A673 (cell line): ENCODE measurements at regions not wholly inside any gene's neighbourhood (a gene's known extent, or its start where the extent isn't known, plus 50 kb on each side); places are given as distances from the start of the nearest gene placed in this dataset.

Source experiments
- BruUV-seq: library from RNA; stranded (reverse); fragments of 400-500 nt; replicated peaks from 2 replicates; lab custom pipeline; 2021; lab: Mats Ljungman, UMichigan
- CTCF ChIA-PET: fragments of 300-600 bp; sonication (Branson Sonifier 250); formaldehyde crosslinking; loops from one replicate; lab custom pipeline; 2022; ENCODE audit warnings: antibody characterized with exemption; lab: Charles Lee
- POLR2A ChIA-PET: fragments of 300-600 bp; sonication (Branson Sonifier 250); formaldehyde crosslinking; loops from one replicate; lab custom pipeline; 2022; ENCODE audit warnings: antibody characterized with exemption; ENCODE audit not compliant: low non-redundant PET; lab: Charles Lee
- DNase-seq: peaks from one replicate; pipeline ENCODE4 v3.0.0-alpha.2; 2015; ENCODE audit warnings: low spot score
- H3K27ac ChIP-seq: fragments of 200-600 bp; sonication (generic); 2 replicates; pipeline ENCODE4 v1.5.1; 2016; ENCODE audit warnings: mixed run types, low read depth, mild to moderate bottlenecking, mixed read lengths, antibody characterized with exemption, low read length; ENCODE audit not compliant: poor library complexity, severe bottlenecking
- H3K27me3 ChIP-seq: fragments of 200-600 bp; sonication (generic); replicated peaks from 2 replicates; pipeline ENCODE4 v1.6.1; 2017; ENCODE audit warnings: mixed run types, low read depth, mild to moderate bottlenecking, mixed read lengths, antibody characterized with exemption, low read length; ENCODE audit not compliant: insufficient read depth, poor library complexity
- H3K36me3 ChIP-seq: fragments of 200-600 bp; sonication (generic); 2 replicates; pipeline ENCODE4 v1.6.1; 2016; ENCODE audit warnings: mixed run types, mild to moderate bottlenecking, mixed read lengths, antibody characterized with exemption, low read length; ENCODE audit not compliant: insufficient read depth, poor library complexity, severe bottlenecking
- H3K4me1 ChIP-seq: fragments of 200-600 bp; sonication (generic); 2 replicates; pipeline ENCODE4 v1.6.1; 2017; ENCODE audit warnings: mixed run types, mild to moderate bottlenecking, mixed read lengths, antibody characterized with exemption, low read length; ENCODE audit not compliant: insufficient read depth, poor library complexity, severe bottlenecking
- H3K4me3 ChIP-seq: fragments of 200-600 bp; sonication (generic); 2 replicates; pipeline ENCODE4 v1.5.1; 2016; ENCODE audit warnings: low read depth, mixed run types, mild to moderate bottlenecking, mixed read lengths, low read length; ENCODE audit not compliant: poor library complexity, severe bottlenecking
- H3K9me3 ChIP-seq: fragments of 200-600 bp; sonication (generic); 2 replicates; pipeline ENCODE4 v1.6.1; 2016; ENCODE audit warnings: mixed run types, low read depth, mild to moderate bottlenecking, mixed read lengths, antibody characterized with exemption, low read length; ENCODE audit not compliant: poor library complexity, severe bottlenecking
- CTCF ChIP-seq: fragments of 300-800, 200-600 bp; sonication (generic); conservative IDR thresholded peaks from 2 replicates; pipeline ENCODE4 v1.5.1; 2017; ENCODE audit warnings: low read depth, mild to moderate bottlenecking, antibody characterized with exemption, low read length, moderate library complexity, mixed read lengths
- EZH2 ChIP-seq: fragments of 200-600 bp; sonication (generic); IDR thresholded peaks from 2 replicates; pipeline ENCODE4 v1.6.1; 2017; ENCODE audit warnings: borderline replicate concordance, low read depth, mild to moderate bottlenecking, mixed read lengths, antibody characterized with exemption, low read length; ENCODE audit not compliant: poor library complexity, severe bottlenecking
- intact Hi-C: fragments of 100-400 bp; cut with micrococcal nuclease; formaldehyde crosslinking; loops from one replicate; pipeline ENCODE4 v1.10.0; 2022; ENCODE audit not compliant: unreplicated experiment

DNA sequence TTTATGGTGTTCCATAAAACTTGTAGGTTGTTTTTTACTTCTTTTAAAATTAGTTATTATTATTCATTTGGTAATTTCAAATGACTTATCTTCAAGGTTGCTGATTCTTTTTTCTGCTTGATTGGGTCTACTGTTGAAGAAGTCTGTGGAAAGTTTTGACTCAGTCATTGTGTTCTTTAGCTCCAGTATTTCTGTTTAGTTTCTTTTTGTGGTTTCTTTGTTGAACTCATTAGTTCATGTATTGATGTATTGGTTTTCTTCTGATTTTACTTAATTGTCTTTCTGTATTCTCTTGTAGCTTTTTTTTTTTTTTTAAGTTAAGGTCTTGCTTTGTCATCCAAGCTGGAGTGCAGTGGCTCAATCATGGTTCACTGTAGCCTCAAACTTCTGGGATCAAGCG is 345.4 kb upstream of the MEF2C start:
- no peak overlapping the region for H3K27ac ChIP-seq
- BruUV-seq, result no TSS peak
- H3K27me3 ChIP-seq, result no peaks in the 10 kb centered on the region
- no peak for TF ChIP-seq EZH2
- no peak for TF ChIP-seq CTCF
- H3K9me3 ChIP-seq, result no peaks in the 10 kb centered on the region
- no peak overlapping the region for H3K4me3 ChIP-seq
- ChIA-PET POLR2A (no interaction called here), CTCF (no interaction called here)
- H3K36me3 ChIP-seq, result no peaks in the 10 kb centered on the region
- no peak for DNase-seq
- H3K4me1 ChIP-seq, result no peaks in the 10 kb centered on the region
- intact Hi-C loops, result no loop called here

DNA sequence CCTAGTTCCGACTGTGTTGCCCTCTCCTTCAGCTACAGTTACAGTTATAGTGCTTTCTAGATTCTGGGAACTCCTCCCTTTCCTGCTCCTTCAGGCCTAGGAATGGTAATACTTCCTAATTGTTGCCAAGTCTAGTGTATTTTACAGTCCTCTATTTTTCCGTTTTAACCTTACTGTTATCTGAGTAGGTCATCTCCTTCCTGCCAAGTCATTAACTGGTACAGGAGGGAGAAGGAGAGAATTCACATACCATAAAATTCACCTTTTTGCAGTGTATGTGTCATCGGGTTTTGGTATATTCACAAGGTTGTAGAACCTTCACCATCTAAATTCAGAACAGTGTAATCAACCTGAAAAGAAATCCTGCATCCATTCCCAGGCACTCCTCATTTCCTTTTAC is 335.4 kb upstream of the MEF2C start:
- Histone ChIP-seq H3K4me3 (no peak overlapping the region), H3K27me3 (no peaks in the 10 kb centered on the region), H3K36me3 (no peaks in the 10 kb centered on the region), H3K4me1 (no peaks in the 10 kb centered on the region), H3K27ac (no peak overlapping the region), H3K9me3 (no peaks in the 10 kb centered on the region)
- ChIA-PET CTCF (no interaction called here), POLR2A (no interaction called here)
- intact Hi-C loops, result no loop called here
- TF ChIP-seq EZH2, result no peak
- no peak for TF ChIP-seq CTCF
- BruUV-seq, result no TSS peak
- no peak for DNase-seq

DNA sequence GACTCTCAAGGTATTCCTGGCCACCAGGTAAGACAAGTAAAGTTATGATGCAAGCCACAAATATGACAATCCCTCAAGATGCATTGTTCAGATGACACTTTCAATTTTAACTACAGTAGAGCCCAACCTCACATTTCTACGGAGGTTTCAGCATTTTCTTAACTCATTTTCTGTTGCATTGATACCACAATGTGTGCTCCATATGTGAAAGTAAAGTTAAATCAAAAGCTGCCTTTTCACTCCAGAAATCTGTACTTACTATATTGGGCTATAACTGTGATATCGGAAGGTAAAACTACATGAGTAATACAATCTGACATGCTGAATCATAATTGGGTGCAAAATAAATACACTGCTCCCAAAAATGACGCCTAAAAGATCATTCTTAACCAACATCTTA is 333.6 kb upstream of the MEF2C start:
- no peaks in the 10 kb centered on the region for H3K36me3 ChIP-seq
- POLR2A ChIA-PET, result no interaction called here
- CTCF ChIA-PET, result no interaction called here
- DNase-seq, result no peak
- no peaks in the 10 kb centered on the region for H3K4me1 ChIP-seq
- H3K27ac ChIP-seq, result no peak overlapping the region
- H3K27me3 ChIP-seq, result no peaks in the 10 kb centered on the region
- H3K9me3 ChIP-seq, result no peaks in the 10 kb centered on the region
- no peak overlapping the region for H3K4me3 ChIP-seq
- intact Hi-C loops, result no loop called here
- no TSS peak for BruUV-seq
- TF ChIP-seq EZH2, result no peak
- no peak for TF ChIP-seq CTCF
